ENCODE measurements at regions not wholly inside any gene's neighbourhood (a gene's known extent, or its start where the extent isn't known, plus 50 kb on each side); places are given as distances from the start of the nearest gene placed in this dataset.

DNA sequence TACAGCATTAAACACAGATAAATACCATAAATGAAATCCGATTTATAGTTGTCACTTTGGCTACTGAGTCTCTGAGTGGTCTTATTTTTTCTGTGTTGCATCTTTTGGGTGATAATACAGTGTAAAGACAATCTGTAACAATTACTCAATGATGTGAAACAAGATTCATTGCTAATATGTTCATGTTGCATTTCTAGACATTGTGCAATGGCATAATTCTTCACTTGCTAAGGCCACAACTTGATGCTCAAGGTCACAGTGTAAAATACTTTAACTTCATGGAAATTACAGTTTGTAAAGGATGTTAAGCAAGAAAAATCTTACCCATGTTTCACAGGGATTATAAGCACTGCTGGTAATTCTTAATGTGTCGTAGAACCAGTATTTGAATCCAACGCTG is 74.9 kb upstream of the SMLR1 start:
- H3K4me3 Mint-ChIP-seq (ENCODE audit: unreplicated experiment), result no peak overlapping the region
- TF ChIP-seq CTCF (IDR thresholded peaks at IDR 0.05; ENCODE audit: partially characterized antibody, unreplicated experiment), result no peak
- no peaks in the 10 kb centered on the region for H3K9me3 Mint-ChIP-seq (ENCODE audit: unreplicated experiment)
- H3K27ac Mint-ChIP-seq (ENCODE audit: unreplicated experiment), result no peak overlapping the region
- peaks cover 3% of the 10 kb centered on the region for H3K36me3 Mint-ChIP-seq (ENCODE audit: unreplicated experiment)
- DNase-seq, result no peak
- peaks cover 5% of the 10 kb centered on the region for H3K4me1 Mint-ChIP-seq (ENCODE audit: low read depth, unreplicated experiment)
- H3K27me3 Mint-ChIP-seq (ENCODE audit: unreplicated experiment), result no peaks in the 10 kb centered on the region

GRCh38 chr6:130754786-130755367 is 72.3 kb upstream of the SMLR1 start:
- no peak overlapping the region for H3K27ac Mint-ChIP-seq (ENCODE audit: unreplicated experiment)

GRCh38 chr6:130755368-130756034 is 71.7 kb upstream of the SMLR1 start:
- TF ChIP-seq CTCF (IDR thresholded peaks at IDR 0.05; ENCODE audit: partially characterized antibody, unreplicated experiment), result no peak
- no peaks in the 10 kb centered on the region for H3K27me3 Mint-ChIP-seq (ENCODE audit: unreplicated experiment)
- peaks cover 5% of the 10 kb centered on the region for H3K4me1 Mint-ChIP-seq (ENCODE audit: low read depth, unreplicated experiment)
- no peaks in the 10 kb centered on the region for H3K36me3 Mint-ChIP-seq (ENCODE audit: unreplicated experiment)
- H3K4me3 Mint-ChIP-seq (ENCODE audit: unreplicated experiment), result no peak overlapping the region
- no peaks in the 10 kb centered on the region for H3K9me3 Mint-ChIP-seq (ENCODE audit: unreplicated experiment)
- no peak for DNase-seq
- no peak overlapping the region for H3K27ac Mint-ChIP-seq (ENCODE audit: unreplicated experiment)

More at GRCh38 chr6:130754786-130755367, 72.3 kb upstream of the SMLR1 start:
- Mint-ChIP-seq H3K27me3 (ENCODE audit: unreplicated experiment) (no peaks in the 10 kb centered on the region), H3K36me3 (ENCODE audit: unreplicated experiment) (no peaks in the 10 kb centered on the region), H3K4me1 (ENCODE audit: low read depth, unreplicated experiment) (peaks cover 5% of the 10 kb centered on the region), H3K9me3 (ENCODE audit: unreplicated experiment) (no peaks in the 10 kb centered on the region), H3K4me3 (ENCODE audit: unreplicated experiment) (no peak overlapping the region)
- TF ChIP-seq CTCF (IDR thresholded peaks at IDR 0.05; ENCODE audit: partially characterized antibody, unreplicated experiment), result no peak
- no peak for DNase-seq

- no peak for TF ChIP-seq CTCF (IDR thresholded peaks at IDR 0.05; ENCODE audit: partially characterized antibody, unreplicated experiment)
- H3K36me3 Mint-ChIP-seq (ENCODE audit: unreplicated experiment), result no peaks in the 10 kb centered on the region
- H3K4me3 Mint-ChIP-seq (ENCODE audit: unreplicated experiment), result no peak overlapping the region
- peaks cover 5% of the 10 kb centered on the region for H3K4me1 Mint-ChIP-seq (ENCODE audit: low read depth, unreplicated experiment)
- DNase-seq, result no peak
- no peaks in the 10 kb centered on the region for H3K9me3 Mint-ChIP-seq (ENCODE audit: unreplicated experiment)
- H3K27ac Mint-ChIP-seq (ENCODE audit: unreplicated experiment), result no peak overlapping the region
- H3K27me3 Mint-ChIP-seq (ENCODE audit: unreplicated experiment), result no peaks in the 10 kb centered on the region
Observed at GRCh38 chr6:130756824-130757223, 70.4 kb upstream of the SMLR1 start.

DNA sequence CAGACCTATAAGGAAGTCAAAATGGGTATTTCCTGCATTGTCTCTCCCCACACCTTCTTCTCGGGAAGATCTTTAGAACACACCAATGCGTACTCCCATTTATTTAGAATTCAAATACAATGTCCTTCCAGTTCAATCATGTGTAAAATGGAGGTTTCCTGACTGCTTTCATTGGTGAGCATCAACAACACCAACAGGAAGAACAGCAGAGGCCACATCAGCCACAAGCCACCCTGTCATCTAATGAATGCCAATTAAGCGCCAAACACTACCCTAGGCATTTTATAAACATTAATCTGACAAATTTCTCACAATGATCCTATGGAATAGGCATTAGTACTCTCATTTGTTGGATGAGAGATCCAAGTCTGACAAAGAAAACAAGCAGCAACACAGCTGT is 68.4 kb upstream of the SMLR1 start:
- no peak overlapping the region for H3K4me3 Mint-ChIP-seq (ENCODE audit: unreplicated experiment)
- H3K9me3 Mint-ChIP-seq (ENCODE audit: unreplicated experiment), result no peaks in the 10 kb centered on the region
- DNase-seq, result no peak
- H3K4me1 Mint-ChIP-seq (ENCODE audit: low read depth, unreplicated experiment), result peaks cover 5% of the 10 kb centered on the region
- TF ChIP-seq CTCF (IDR thresholded peaks at IDR 0.05; ENCODE audit: partially characterized antibody, unreplicated experiment), result no peak
- no peaks in the 10 kb centered on the region for H3K27me3 Mint-ChIP-seq (ENCODE audit: unreplicated experiment)
- no peaks in the 10 kb centered on the region for H3K36me3 Mint-ChIP-seq (ENCODE audit: unreplicated experiment)
- no peak overlapping the region for H3K27ac Mint-ChIP-seq (ENCODE audit: unreplicated experiment)

All from glutamatergic neuron (in vitro differentiated cells).